Stimulated activated CD4-positive, alpha-beta T cell treated with anti-CD3 and anti-CD28 coated beads, Interleukin-1b, Interleukin-23, amount 100 ng/mL, for 1 hour (primary cell): ENCODE measurements at regions not wholly inside any gene's neighbourhood (a gene's known extent, or its start where the extent isn't known, plus 50 kb on each side); places are given as distances from the start of the nearest gene placed in this dataset.

Experiments used
- DNase-seq, 2 donors: peaks; one replicate each; pipeline ENCODE4 v3.0.0-alpha.2; 2020; ENCODE audit warnings: low read depth in 2 of 2

DNA sequence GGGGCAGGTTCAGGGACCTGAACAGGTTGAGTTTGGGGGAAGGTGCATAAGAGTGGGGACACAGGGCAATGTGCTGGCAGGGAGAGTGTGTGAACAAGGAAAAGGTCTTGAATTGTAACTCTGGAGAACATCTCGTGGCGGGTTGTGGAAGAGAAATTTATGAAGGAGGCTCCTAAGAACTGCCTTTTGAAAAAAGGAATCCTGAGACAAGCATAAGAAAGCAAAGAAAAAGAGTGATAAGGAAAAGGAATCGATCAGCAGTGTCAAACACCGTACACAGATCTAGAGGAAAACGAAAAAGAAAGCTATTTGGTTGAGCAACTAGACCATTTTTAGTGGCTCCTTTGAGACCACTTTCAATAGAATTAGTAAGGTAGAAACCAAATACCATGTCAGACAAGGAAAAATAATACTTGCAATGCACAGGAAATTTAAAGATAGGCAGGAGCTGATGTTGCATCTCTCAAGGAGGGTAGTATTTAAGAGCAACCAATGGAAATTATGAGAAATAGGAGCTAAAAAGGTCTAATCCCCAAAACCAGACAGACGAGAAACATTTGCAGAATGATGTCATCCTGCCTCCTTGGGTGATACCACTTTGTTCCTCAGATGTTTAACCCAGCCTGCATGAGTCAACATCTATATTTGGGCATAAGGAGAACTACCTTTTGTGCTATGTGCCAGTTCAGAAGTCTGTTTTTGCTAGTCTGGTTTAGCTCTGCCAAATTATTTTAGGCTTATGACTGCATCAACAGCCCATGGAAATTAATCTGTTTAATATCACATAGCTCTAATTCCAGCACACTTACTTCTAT, 64.5 kb upstream of the STK38L start:
- no peak for DNase-seq

DNA sequence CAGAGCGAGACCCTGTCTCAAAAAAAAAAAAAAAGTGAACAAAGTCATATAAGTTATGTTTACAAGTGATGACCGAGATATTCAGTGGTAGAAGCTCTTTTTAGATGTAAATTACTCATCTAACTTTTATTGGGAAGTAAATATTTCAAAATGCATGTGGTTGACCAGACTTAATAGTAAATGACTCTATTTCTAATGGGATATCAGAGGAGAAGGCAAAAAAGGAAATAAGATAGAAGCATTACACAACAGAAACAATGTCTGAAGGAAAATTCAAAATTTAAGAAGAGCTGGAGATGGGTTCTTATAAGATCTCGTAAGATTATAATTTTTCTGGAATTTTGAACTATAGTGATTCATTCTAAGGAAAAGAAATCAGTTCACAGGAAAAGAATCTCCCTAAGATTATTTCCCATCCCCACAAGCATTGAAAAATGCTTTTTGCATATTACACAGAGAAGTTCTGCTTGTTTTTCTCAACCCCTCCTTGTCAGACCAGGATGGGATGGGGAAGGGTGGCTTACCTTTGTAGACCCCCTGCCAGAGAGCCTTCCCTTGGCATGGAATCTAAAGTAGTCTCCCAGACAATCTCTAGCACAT, 63.1 kb upstream of the STK38L start:
- no peak for DNase-seq

DNA sequence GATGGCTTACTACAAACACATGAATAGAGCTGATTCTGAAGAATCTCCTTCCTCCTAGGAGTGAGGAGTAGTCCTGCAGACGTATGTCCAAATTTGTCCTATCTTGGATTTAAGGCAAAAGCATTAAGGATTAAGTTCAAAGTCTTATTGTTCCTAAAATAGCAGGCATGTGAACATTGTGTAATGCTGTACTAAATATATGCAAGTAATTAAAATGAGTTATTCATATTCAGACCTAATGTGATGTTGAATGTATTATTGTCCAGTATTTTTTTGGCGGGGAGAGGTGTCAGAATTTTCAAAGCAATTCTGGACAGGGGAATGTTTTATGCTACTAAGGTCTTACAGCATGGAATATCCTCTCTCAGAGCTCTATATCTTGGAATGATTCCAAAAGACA, 60.7 kb upstream of the STK38L start:
- no peak for DNase-seq

DNA sequence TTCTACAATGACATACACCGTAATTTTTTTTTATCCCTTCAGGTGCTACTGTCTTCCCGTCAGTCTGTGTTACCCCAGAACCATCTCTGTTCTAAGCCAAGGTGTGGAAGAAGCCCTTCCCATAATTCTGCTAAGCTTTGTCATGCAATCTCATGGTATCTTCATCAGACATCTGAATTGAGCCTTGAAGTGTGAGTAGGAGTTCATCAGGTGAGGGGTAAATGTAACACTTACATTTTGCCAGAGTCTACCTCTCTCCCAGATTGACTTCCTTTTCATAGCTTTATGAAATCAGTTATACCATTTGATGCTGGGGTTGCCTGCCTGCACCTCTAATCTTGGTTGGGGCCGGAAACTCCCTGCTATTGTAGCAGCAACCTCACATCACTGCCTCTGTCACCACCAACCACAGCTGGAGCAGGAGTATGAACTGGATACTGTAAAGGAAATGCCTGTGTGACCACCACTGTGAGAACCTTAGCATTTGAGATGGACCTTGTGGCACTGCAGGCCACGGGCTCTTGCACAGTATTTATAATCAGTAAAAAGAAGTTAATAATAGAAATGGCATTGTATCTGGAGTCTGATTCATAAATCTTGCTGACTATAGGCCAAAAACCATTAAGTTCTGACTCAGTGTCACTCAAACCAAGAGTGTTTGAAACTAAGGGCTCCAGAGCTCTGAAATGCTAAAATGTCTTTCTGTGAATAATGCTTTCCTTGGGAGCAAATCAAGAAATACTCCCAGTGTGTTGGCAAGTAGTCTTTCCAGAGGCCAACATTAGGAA, 58.7 kb upstream of the STK38L start:
- no peak for DNase-seq

DNA sequence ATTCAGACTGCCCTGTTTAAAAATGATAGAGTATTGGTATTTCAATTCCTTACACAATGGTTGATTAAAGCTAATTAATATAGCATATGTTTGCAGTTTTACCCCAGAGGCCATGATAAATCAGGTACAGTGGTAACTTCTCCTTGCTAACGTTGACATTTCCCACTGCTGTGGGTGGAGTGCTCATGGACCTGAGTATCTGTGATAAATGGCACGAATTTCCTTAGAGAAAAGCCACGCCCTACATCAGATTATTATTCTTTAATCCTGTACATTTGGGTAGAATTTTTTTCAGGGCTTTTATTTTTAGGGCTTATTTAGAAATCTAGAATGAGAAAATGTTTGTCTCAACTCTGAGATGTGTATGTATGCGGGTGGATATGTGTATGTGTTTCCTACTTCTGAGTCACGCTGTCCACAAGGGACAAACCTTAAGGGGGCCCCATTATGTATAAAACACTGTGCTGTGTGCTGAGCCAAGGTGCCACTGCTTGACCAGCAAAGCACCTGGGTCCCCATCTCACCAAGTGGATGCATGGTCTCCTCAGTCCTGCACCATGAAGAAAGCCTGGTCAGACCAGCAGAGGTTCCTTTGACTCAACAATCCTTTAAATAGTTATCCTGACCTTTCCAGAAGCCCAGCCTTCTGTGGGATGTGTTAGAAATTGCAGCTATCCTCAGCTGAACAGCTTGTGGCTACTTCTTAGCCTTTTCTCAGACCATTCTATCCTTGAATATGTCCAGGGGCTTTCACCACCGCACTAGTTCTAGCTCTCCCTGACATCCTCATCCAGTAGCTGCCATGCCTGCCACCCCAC, 57.9 kb upstream of the STK38L start:
- DNase-seq, result no peak

DNA sequence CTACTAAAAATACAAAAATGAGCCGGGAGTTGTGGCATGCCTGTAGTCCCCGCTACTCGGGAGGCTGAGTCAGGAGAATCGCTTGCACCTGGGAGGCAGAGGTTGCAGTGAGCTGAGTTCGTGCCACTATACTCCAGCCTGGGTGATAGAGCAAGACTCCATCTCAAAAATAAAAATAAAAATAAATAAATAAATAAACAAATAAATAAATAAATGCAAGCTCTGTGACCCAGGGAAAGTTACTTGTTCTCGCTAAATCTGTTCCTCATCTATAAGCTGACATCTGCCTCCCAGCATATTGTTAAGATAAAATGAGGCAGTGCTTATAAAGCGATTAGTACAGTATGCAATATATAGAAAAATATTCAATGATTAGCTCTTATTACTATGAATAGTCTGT, 56.4 kb upstream of the STK38L start:
- no peak for DNase-seq

DNA sequence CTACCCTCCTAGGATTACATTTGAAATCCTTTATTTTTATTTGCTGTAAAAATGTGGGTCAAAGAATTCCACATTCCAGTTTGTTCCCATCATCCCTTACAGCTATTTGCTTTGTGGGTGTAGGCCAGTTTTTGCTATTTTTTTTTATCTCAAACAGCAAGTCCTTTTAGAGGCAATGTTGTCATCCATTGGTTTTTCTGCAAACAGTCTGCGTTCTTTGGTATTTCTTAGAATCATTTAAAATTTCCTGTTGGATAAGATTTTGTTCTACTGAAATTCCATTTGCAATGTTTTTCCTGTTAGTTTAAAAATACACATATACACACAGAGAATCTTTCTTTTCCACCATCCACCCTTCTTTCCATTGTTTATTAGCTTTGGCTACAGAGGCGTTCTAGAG, 53.3 kb upstream of the STK38L start:
- no peak for DNase-seq

DNA sequence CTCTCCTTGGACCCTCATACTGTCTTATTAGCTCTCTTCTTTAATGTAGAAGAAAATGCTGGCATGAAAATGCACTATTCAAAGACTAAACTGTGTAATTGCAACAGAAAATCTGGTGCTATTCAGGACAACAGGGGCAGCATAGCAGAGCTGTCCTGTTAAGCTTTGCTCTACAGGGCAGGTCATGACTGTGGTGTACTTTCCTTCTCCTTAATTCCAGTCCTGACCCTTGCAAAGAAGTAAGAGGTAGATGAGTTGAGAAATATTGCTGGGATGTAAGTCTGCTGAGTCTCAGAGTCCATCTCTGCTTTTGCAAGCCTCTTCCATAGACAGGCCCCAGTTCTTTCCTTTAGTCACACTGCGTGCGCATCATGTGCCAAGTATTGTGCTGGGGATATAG, 52.6 kb upstream of the STK38L start:
- DNase-seq, result no peak

DNA sequence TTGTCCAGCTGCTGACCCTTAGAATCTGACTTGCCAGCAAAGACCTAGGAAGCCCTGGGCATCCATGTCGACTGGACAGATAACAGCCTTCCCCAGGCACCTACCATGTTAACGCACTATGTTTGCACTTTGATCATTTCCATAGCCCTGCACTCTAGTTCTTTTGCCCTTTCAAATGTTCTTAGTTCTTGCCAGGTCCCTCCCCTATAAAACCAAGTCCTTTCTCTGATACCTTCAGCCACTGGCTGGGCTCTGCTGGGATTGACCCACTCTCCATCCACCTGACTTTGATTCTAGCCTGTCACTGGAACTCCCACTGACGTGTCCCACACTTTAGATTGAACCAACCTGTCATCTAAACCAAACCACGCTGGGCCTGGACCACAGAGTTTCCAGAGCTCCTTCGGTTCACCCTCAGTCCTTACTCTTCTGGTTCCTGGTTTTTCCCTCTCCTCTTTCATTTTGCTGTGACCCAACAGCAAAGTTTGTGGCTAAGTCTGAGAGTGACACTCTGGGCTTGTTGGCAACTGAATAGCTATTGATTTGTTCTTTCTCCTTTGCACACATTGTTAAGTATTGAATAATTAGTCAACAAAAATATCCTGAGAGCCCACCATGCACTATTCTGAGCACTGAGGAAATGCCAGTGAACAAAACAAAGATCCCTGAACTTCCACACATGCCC, 51.8 kb upstream of the STK38L start:
- DNase-seq, result no peak

DNA sequence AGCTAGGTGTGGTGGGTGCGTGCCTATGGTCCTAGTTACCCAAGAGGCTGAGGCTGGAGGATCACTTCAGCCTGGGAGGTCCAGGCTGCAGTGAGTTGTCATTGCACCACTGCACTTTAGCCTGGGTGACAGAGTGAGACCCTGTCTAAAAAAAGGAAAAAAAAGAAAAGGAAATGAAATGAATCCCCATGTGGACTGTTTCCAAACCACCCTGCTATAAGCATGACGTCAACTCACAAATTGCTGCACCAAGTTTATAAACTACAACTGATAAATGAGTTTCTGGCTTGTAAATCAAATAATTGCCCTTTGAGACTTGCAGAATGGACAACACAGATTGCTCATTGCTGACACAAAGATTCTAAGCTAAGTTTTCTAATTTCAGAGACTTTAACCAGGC, 51.0 kb upstream of the STK38L start:
- no peak for DNase-seq

DNA sequence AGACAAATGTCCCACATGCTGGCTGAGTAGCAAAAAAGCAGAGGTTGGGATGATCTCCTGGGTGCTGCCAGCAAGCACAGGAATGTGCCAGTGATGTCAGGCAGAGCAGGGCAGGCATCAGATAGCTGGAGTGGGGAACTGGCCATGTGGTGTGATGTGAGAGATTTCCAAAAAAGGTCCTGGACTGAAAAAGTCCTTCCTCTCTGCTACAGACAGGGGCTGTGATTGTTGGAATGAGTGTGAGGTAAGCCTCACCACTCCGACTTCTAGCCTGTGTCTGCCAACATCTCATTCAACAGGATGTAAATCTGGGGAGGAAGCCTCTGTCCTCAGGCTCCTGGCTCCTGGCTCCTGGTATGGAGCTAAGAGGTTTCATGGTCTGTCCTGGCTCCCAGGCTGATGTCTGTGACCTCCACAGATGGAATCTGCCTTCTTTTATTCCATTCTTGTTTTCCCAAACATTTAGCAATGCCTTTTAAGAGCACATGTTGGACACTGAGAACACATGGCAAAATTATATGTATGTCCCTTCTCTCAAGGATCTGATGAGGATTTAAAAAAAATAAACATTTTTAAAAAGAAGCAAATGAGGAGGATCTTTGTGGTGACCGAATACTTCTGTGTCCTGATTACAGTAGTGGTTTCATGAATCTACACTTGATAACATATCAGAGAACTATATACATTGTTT, 50.1 kb upstream of the STK38L start:
- DNase-seq, result no peak
